HepG2 (cell line): ENCODE measurements at regions not wholly inside any gene's neighbourhood (a gene's known extent, or its start where the extent isn't known, plus 50 kb on each side); places are given as distances from the start of the nearest gene placed in this dataset.

ENCODE experiments used
- ATAC-seq: fragments of 200-7000 bp; cut with Tn5 transposase; 3 replicates; pipeline ENCODE4 v1.9.1; 2020; ENCODE audit warnings: mild to moderate bottlenecking, moderate library complexity
- BruUV-seq: library from RNA; stranded (reverse); fragments of 400-500 nt; replicated peaks from 2 replicates; lab custom pipeline; 2021; lab: Mats Ljungman, UMichigan
- CTCF ChIA-PET: fragments of 300-600 bp; formaldehyde crosslinking; extraction: SDS; loops from one replicate; lab custom pipeline; 2021; ENCODE audit warnings: low total read pairs, inconsistent platforms, low intra/inter-chr PET ratio; lab: Yijun Ruan, JAX
- POLR2A ChIA-PET: fragments of 350-600 bp; sonication (Branson Sonifier 250); formaldehyde crosslinking; loops from one replicate; lab custom pipeline; 2020; ENCODE audit warnings: antibody characterized with exemption, inconsistent platforms; lab: Yijun Ruan, JAX
- DNase-seq: peaks from one replicate; pipeline ENCODE4 v3.0.0-alpha.2; 2015; ENCODE audit warnings: low spot score
- FAIRE-seq: peaks from 3 replicates; lab custom pipeline; 2011; peaks lifted over from hg19 to GRCh38; lab: Jason Lieb, UNC
- H2AFZ ChIP-seq: one replicate; pipeline ENCODE4 v1.6.1; 2011; ENCODE audit warnings: low read length, inconsistent platforms
- H3K27ac ChIP-seq: fragments of 300-600 bp; 3 replicates; pipeline ENCODE4 v1.8.0; 2011; ENCODE audit warnings: mixed run types, mild to moderate bottlenecking, mixed read lengths, low read length, inconsistent platforms; ENCODE audit not compliant: insufficient read depth; ENCODE audit errors: extremely low read length
- H3K27me3 ChIP-seq, 2 experiments: fragments of 200-600 bp in 1 of 2; 2 replicates in 1 of 2; 3 replicates in 1 of 2; pipeline versions ENCODE4 v1.6.0 to v1.8.0; 2011; ENCODE audit warnings: low read length in 2 of 2, mild to moderate bottlenecking in 2 of 2, moderate library complexity in 2 of 2, inconsistent platforms in 1 of 2; ENCODE audit not compliant: insufficient read depth in 2 of 2, control insufficient read depth in 1 of 2
- H3K36me3 ChIP-seq, 2 experiments: fragments of 200-600 bp in 1 of 2; replicated peaks in 1 of 2; 2 replicates in 1 of 2; 3 replicates in 1 of 2; pipeline versions ENCODE4 v1.5.1 to v1.8.0; 2011; ENCODE audit warnings: low read length in 2 of 2, inconsistent platforms in 1 of 2; ENCODE audit not compliant: insufficient read depth in 2 of 2, control insufficient read depth in 1 of 2
- H3K4me1 ChIP-seq: 2 replicates; pipeline ENCODE4 v1.5.1; 2012; ENCODE audit warnings: low read length, inconsistent platforms; ENCODE audit not compliant: insufficient read depth
- H3K4me2 ChIP-seq: 2 replicates; pipeline ENCODE4 v1.6.0; 2011; ENCODE audit warnings: low read depth, low read length, inconsistent platforms
- H3K4me3 ChIP-seq, 3 experiments: fragments of 200-600 bp in 1 of 3; sonication (generic), shearing (Covaris generic) in 1 of 3; replicated peaks in 1 of 3; 2 replicates each; pipeline ENCODE4 v1.5.1; 2011 to 2016; ENCODE audit warnings: low read length in 3 of 3, inconsistent platforms in 2 of 3, low read depth in 2 of 3, mild to moderate bottlenecking in 2 of 3, control low read depth in 1 of 3, mixed read lengths in 1 of 3; ENCODE audit not compliant: insufficient read depth in 1 of 3
- H3K79me2 ChIP-seq: one replicate; pipeline ENCODE4 v1.6.1; 2011; ENCODE audit warnings: low read length, inconsistent platforms; ENCODE audit not compliant: insufficient read depth
- H3K9ac ChIP-seq: 2 replicates; pipeline ENCODE4 v1.6.0; 2011; ENCODE audit warnings: mild to moderate bottlenecking, low read depth, low read length, inconsistent platforms; ENCODE audit not compliant: insufficient read depth
- H3K9me3 ChIP-seq: 2 replicates; pipeline ENCODE4 v1.5.1; 2012; ENCODE audit warnings: mild to moderate bottlenecking, low read length
- H4K20me1 ChIP-seq: 2 replicates; pipeline ENCODE4 v1.6.0; 2011; ENCODE audit warnings: inconsistent platforms, mild to moderate bottlenecking, low read length, moderate library complexity; ENCODE audit not compliant: insufficient read depth
- AKAP8 ChIP-seq: sonication (generic); formaldehyde crosslinking; IDR thresholded peaks from 2 replicates; pipeline ENCODE4 v1.5.1; 2020; ENCODE audit warnings: mild to moderate bottlenecking, missing genetic modification reagents
- ELF3 ChIP-seq: IDR thresholded peaks from 2 replicates; pipeline ENCODE4 v1.6.1; 2016; ENCODE audit warnings: missing genetic modification reagents, missing compliant biosample characterization
- EP300 ChIP-seq, 3 experiments: sonication (generic) in 1 of 3; formaldehyde crosslinking in 1 of 3; IDR thresholded peaks; 2 replicates each; pipeline versions ENCODE4 v1.5.1 to v1.6.1; 2011 to 2020; ENCODE audit warnings: low read depth in 2 of 3, low read length in 2 of 3, borderline replicate concordance in 1 of 3, improper control_type of control experiment in 1 of 3, mild to moderate bottlenecking in 1 of 3, missing genetic modification reagents in 1 of 3, moderate library complexity in 1 of 3
- FOSL2 ChIP-seq: sonication (generic); formaldehyde crosslinking; IDR thresholded peaks from 2 replicates; pipeline ENCODE4 v1.4.0; 2020; ENCODE audit warnings: missing genetic modification reagents
- HMG20A ChIP-seq: IDR thresholded peaks from 2 replicates; pipeline ENCODE4 v1.6.1; 2016; ENCODE audit warnings: borderline replicate concordance
- HNRNPH1 ChIP-seq: fragments of 200-400 bp; formaldehyde crosslinking; optimal IDR thresholded peaks from 2 replicates; pipeline ENCODE3; 2017; ENCODE audit warnings: mild to moderate bottlenecking, low read depth, low read length
- NFYB ChIP-seq: sonication (generic); formaldehyde crosslinking; IDR thresholded peaks from 2 replicates; pipeline ENCODE4 v1.4.0; 2020; ENCODE audit warnings: missing genetic modification reagents
- NR2F6 ChIP-seq, 2 experiments: IDR thresholded peaks; 2 replicates each; pipeline ENCODE4 v1.6.1; 2016; ENCODE audit warnings: antibody characterized with exemption in 1 of 2, mild to moderate bottlenecking in 1 of 2
- SALL1 ChIP-seq: sonication (generic); formaldehyde crosslinking; IDR thresholded peaks from 2 replicates; pipeline ENCODE4 v1.8.0; 2022; ENCODE audit warnings: mild to moderate bottlenecking, missing genetic modification reagents
- TBX2 ChIP-seq: sonication (generic); formaldehyde crosslinking; IDR thresholded peaks from 2 replicates; pipeline ENCODE4 v1.5.0; 2020; ENCODE audit warnings: missing genetic modification reagents, mild to moderate bottlenecking, borderline replicate concordance
- TFAP4 ChIP-seq: sonication (generic); IDR thresholded peaks from 2 replicates; pipeline ENCODE4 v1.6.1; 2016; ENCODE audit warnings: low read depth, borderline replicate concordance
- TMF1 ChIP-seq: sonication (generic); formaldehyde crosslinking; IDR thresholded peaks from 2 replicates; pipeline ENCODE4 v1.8.1; 2022; ENCODE audit warnings: low read depth, missing genetic modification reagents
- XBP1 ChIP-seq: sonication (generic); formaldehyde crosslinking; IDR thresholded peaks from 2 replicates; pipeline ENCODE4 v1.5.0; 2020; ENCODE audit warnings: missing genetic modification reagents
- ZBTB20 ChIP-seq: sonication (generic); formaldehyde crosslinking; IDR thresholded peaks from 2 replicates; pipeline ENCODE4 v1.8.1; 2023; ENCODE audit warnings: missing genetic modification reagents, low read depth, mild to moderate bottlenecking, borderline replicate concordance
- ZBTB42 ChIP-seq: sonication (generic); formaldehyde crosslinking; IDR thresholded peaks from 2 replicates; pipeline ENCODE4 v1.5.0; 2020; ENCODE audit warnings: mild to moderate bottlenecking, missing genetic modification reagents
- ZNF224 ChIP-seq: sonication (generic); formaldehyde crosslinking; IDR thresholded peaks from 2 replicates; pipeline ENCODE4 v1.5.0; 2020; ENCODE audit warnings: mild to moderate bottlenecking, missing genetic modification reagents
- ZNF292 ChIP-seq: sonication (generic); formaldehyde crosslinking; IDR thresholded peaks from 2 replicates; pipeline ENCODE4 v1.8.1; 2022; ENCODE audit warnings: mild to moderate bottlenecking, low read depth, missing genetic modification reagents, borderline replicate concordance
- ZNF44 ChIP-seq: sonication (generic); formaldehyde crosslinking; IDR thresholded peaks from 2 replicates; pipeline ENCODE4 v1.5.1; 2020; ENCODE audit warnings: mild to moderate bottlenecking, missing genetic modification reagents
- ZNF724P ChIP-seq: sonication (generic); formaldehyde crosslinking; IDR thresholded peaks from 2 replicates; pipeline ENCODE4 v1.8.0; 2022; ENCODE audit warnings: missing genetic modification reagents, borderline replicate concordance
- ZNF790 ChIP-seq: sonication (generic); formaldehyde crosslinking; IDR thresholded peaks from 2 replicates; pipeline ENCODE4 v1.8.0; 2022; ENCODE audit warnings: missing genetic modification reagents, mild to moderate bottlenecking, borderline replicate concordance
- WGBS: methylation state at CpG from one replicate; pipeline ENCODE4 v1.1.6; 2017; ENCODE audit warnings: low lambda C conversion rate; 5-methylcytosine and 5-hydroxymethylcytosine counted together
- in situ Hi-C: cut with HindIII; loops from 2 replicates; pipeline ENCODE4 v1.10.0; 2017; ENCODE audit warnings: low pct_unique_long_range_greater_than_20kb; ENCODE audit not compliant: extremely low pct_ligation_motif_present
- intact Hi-C: fragments of 100-400 bp; cut with micrococcal nuclease; formaldehyde crosslinking; loops from one replicate; pipeline ENCODE4 v1.10.0; 2022; ENCODE audit not compliant: unreplicated experiment

- Histone ChIP-seq H3K79me2 (no peaks in the 10 kb centered on the region), H3K4me2 (peak overlapping the region; percentile 43), H3K27me3 (no peaks in the 10 kb centered on the region), H2AFZ (no peak overlapping the region), H3K36me3 (no peaks in the 10 kb centered on the region), H3K9me3 (no peaks in the 10 kb centered on the region), H4K20me1 (no peaks in the 10 kb centered on the region), H3K27ac (peak overlapping the region; percentile 46), H3K4me3 (no peak overlapping the region), H3K9ac (no peak overlapping the region), H3K4me1 (peaks cover 73% of the 10 kb centered on the region)
- WGBS, result 4% methylated on average over 2 of the region's 2 CpGs
- ATAC-seq, result no peak
- POLR2A ChIA-PET, result interaction anchor here (1.2 to 6.6 kb wide), 6 partner anchors 9 to 86 kb away, joined by 3 to 66 read pairs (median 17); partner anchors contain the start of gene ARF6
- no peak for DNase-seq
- TF ChIP-seq XBP1 (no peak), FOSL2 (CRISPR knock-in tag) (peak; percentile 37), HMG20A (CRISPR knock-in tag) (0 out of 2 replicates have a peak, but pooled peaks have one; percentile 34), TMF1 (CRISPR knock-in tag) (no peak), EP300 (IDR thresholded peaks at IDR 0.05; ENCODE audit: low read depth in 2 of 2, low read length in 2 of 2) (0 out of 4 replicates have a peak, but pooled peaks of 1 of the 2 experiments have one; percentile 8), EP300 (CRISPR knock-in tag; IDR thresholded peaks at IDR 0.05; ENCODE audit: borderline replicate concordance) (no peak), NR2F6 (IDR thresholded peaks at IDR 0.05) (no peak), NR2F6 (CRISPR knock-in tag; IDR thresholded peaks at IDR 0.05) (no peak)
- in situ Hi-C loops, result no loop called here
- peak; percentile 58 for FAIRE-seq
- CTCF ChIA-PET, result no interaction called here
- intact Hi-C loops, result no loop called here
- no TSS peak for BruUV-seq
These were observed 82.4 kb downstream of the ARF6 start for GRCh38 chr14:49975276-49975675.

- POLR2A ChIA-PET, result interaction anchor here (1.2 to 6.6 kb wide), 6 partner anchors 9 to 85 kb away, joined by 3 to 66 read pairs (median 17); partner anchors contain the start of gene ARF6
- BruUV-seq, result no TSS peak
- in situ Hi-C loops, result no loop called here
- TF ChIP-seq SALL1 (CRISPR knock-in tag) (0 out of 2 replicates have a peak, but pooled peaks have one; percentile 15), ELF3 (CRISPR knock-in tag) (0 out of 2 replicates have a peak, but pooled peaks have one; percentile 29), ZNF44 (CRISPR knock-in tag) (no peak), ZNF292 (peak; percentile 57; the same call in 1 of the 2 replicates), TBX2 (CRISPR knock-in tag) (no peak), ZNF724P (CRISPR knock-in tag) (no peak), ZNF224 (no peak), ZBTB20 (CRISPR knock-in tag) (no peak), ZNF790 (no peak), AKAP8 (CRISPR knock-in tag) (no peak), ZBTB42 (CRISPR knock-in tag) (no peak), TFAP4 (peak; percentile 9; the same call in 1 of the 2 replicates), FOSL2 (CRISPR knock-in tag) (0 out of 2 replicates have a peak, but pooled peaks have one; percentile 18), NFYB (peak; percentile 60), HNRNPH1 (no peak)
These were observed 82.9 kb downstream of the ARF6 start for GRCh38 chr14:49975799-49976198.

More at GRCh38 chr14:49975799-49976198, 82.9 kb downstream of the ARF6 start:
- no peak for DNase-seq
- Histone ChIP-seq H4K20me1 (no peaks in the 10 kb centered on the region), H3K4me3 (no peak overlapping the region), H3K4me2 (peak overlapping the region; percentile 30), H3K9ac (no peak overlapping the region), H3K79me2 (no peaks in the 10 kb centered on the region), H3K9me3 (no peaks in the 10 kb centered on the region), H3K27ac (no peak overlapping the region), H2AFZ (no peak overlapping the region), H3K4me1 (peaks cover 68% of the 10 kb centered on the region), H3K36me3 (no peaks in the 10 kb centered on the region), H3K27me3 (no peaks in the 10 kb centered on the region)
- peak; percentile 60 for FAIRE-seq
- intact Hi-C loops, result no loop called here
- ATAC-seq, result peak; percentile 36; the same call in 1 of the 3 replicates
- CTCF ChIA-PET, result no interaction called here
- 12% methylated on average over 3 of the region's 3 CpGs for WGBS
